Upper lobe of left lung (tissue), 6 donors: ENCODE measurements at regions not wholly inside any gene's neighbourhood (a gene's known extent, or its start where the extent isn't known, plus 50 kb on each side); places are given as distances from the start of the nearest gene placed in this dataset.

Experiments used
- ATAC-seq, 2 donors: fragments of 200-7000 bp; cut with Tn5 transposase; one replicate each; pipeline ENCODE4 v1.9.1; 2022; ENCODE audit warnings: mild to moderate bottlenecking in 2 of 2, moderate library complexity in 2 of 2; ENCODE audit not compliant: low FRiP score in 2 of 2
- DNase-seq, 2 donors: peaks; one replicate each; pipeline ENCODE4 v3.0.0-alpha.2; 2019 to 2020
- H3K27ac ChIP-seq, 4 donors: fragments of 200-600 bp; sonication (generic); one replicate each; pipeline ENCODE4 v1.5.1; 2016 to 2019
- H3K27me3 ChIP-seq, 4 donors: fragments of 200-600 bp; sonication (generic); one replicate each; pipeline ENCODE4 v1.5.1; 2017 to 2019
- H3K36me3 ChIP-seq, 4 donors: fragments of 200-600 bp; sonication (generic); one replicate each; pipeline ENCODE4 v1.5.1; 2016 to 2019
- H3K4me1 ChIP-seq, 4 donors: fragments of 200-600 bp; sonication (generic); one replicate each; pipeline ENCODE4 v1.5.1; 2018 to 2019
- H3K4me3 ChIP-seq, 4 donors: fragments of 200-600 bp; sonication (generic); one replicate each; pipeline ENCODE4 v1.5.1; 2017 to 2019; ENCODE audit warnings: mild to moderate bottlenecking in 2 of 4, moderate library complexity in 1 of 4
- H3K9me3 ChIP-seq, 4 donors: fragments of 200-600 bp; sonication (generic); one replicate each; pipeline ENCODE4 v1.5.1; 2018 to 2019
- EP300 ChIP-seq, 4 donors: sonication (generic); formaldehyde crosslinking; IDR thresholded peaks; one replicate each; pipeline ENCODE4 v1.5.1; 2017; ENCODE audit warnings: antibody characterized with exemption in 4 of 4, control low read depth in 2 of 4
- POLR2A ChIP-seq, 4 donors: fragments of 450-650 bp; IDR thresholded peaks; one replicate each; pipeline ENCODE4 v1.5.1; 2016 to 2017; ENCODE audit warnings: antibody characterized with exemption in 4 of 4, mild to moderate bottlenecking in 2 of 4
- POLR2AphosphoS5 ChIP-seq, 2 donors: sonication (generic); formaldehyde crosslinking; IDR thresholded peaks; one replicate each; pipeline ENCODE4 v1.5.1; 2017; ENCODE audit warnings: antibody characterized with exemption in 2 of 2
- WGBS, 2 donors: methylation state at CpG; one replicate each; pipeline ENCODE4 v1.1.5; 2017 to 2018; 5-methylcytosine and 5-hydroxymethylcytosine counted together
- TF ChIP-seq, protein P1 (sequence below), 6 experiments: fragments of 450-650 bp in 4 of 6; fragments of 200-600 bp in 2 of 6; sonication (generic) in 2 of 6; IDR thresholded peaks; one replicate each; pipeline ENCODE4 v1.5.1; 2016 to 2019; ENCODE audit warnings: antibody characterized with exemption in 6 of 6
- donor health status: DM: no; HTN: no; CAD: no; lungs with moderate emphysema.
- donor health status: DM: no; HTN: yes; CAD: no; lungs with severe emphysema.

GRCh38 chr2:12243381-12243780 lies 473.4 kb upstream of the TRIB2 start:
- 94 to 97% methylated on average over 2 of the region's 2 CpGs for WGBS, 2 donors
- no peak overlapping the region for H3K4me3 ChIP-seq

DNA sequence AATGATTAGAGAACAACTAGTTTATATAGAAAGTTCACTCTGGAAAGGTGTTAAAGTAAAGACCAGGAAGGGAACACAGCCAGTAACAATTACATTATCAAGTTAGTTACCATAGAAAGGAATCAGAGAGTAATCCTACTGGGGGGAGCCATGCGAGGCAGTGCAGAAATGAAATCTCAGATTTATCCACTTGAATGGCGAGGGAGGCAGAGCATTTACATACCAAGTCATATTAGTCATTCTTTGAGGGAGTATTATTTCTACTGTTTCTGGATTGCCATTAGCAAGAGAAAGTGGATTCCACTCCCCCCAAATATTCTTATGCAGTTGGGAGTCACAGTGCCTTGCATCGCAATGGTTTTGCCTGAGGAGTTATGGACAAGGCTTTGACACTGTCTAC lies 472.7 kb upstream of the TRIB2 start:
- H3K27ac ChIP-seq = no peak overlapping the region
- no peaks in the 10 kb centered on the region for H3K27me3 ChIP-seq
- no peaks in the 10 kb centered on the region for H3K36me3 ChIP-seq
- H3K9me3 ChIP-seq = no peaks in the 10 kb centered on the region
- ATAC-seq (no peak), DNase-seq (no peak)
- H3K4me3 ChIP-seq = no peak overlapping the region
- TF ChIP-seq, protein P1, sequence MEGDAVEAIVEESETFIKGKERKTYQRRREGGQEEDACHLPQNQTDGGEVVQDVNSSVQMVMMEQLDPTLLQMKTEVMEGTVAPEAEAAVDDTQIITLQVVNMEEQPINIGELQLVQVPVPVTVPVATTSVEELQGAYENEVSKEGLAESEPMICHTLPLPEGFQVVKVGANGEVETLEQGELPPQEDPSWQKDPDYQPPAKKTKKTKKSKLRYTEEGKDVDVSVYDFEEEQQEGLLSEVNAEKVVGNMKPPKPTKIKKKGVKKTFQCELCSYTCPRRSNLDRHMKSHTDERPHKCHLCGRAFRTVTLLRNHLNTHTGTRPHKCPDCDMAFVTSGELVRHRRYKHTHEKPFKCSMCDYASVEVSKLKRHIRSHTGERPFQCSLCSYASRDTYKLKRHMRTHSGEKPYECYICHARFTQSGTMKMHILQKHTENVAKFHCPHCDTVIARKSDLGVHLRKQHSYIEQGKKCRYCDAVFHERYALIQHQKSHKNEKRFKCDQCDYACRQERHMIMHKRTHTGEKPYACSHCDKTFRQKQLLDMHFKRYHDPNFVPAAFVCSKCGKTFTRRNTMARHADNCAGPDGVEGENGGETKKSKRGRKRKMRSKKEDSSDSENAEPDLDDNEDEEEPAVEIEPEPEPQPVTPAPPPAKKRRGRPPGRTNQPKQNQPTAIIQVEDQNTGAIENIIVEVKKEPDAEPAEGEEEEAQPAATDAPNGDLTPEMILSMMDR (IDR thresholded peaks at IDR 0.05) = no peak
- no peak for TF ChIP-seq POLR2AphosphoS5 (IDR thresholded peaks at IDR 0.05)
- TF ChIP-seq POLR2A (IDR thresholded peaks at IDR 0.05) = no peak
- no peak for TF ChIP-seq EP300 (IDR thresholded peaks at IDR 0.05)
- H3K4me1 ChIP-seq = no peaks in the 10 kb centered on the region
- WGBS, 2 donors = 27 to 50% methylated on average over 2 to 3 of the region's 3 CpGs

More at GRCh38 chr2:12243381-12243780, 473.4 kb upstream of the TRIB2 start:
- H3K9me3 ChIP-seq = no peaks in the 10 kb centered on the region
- H3K27ac ChIP-seq = no peak overlapping the region
- no peaks in the 10 kb centered on the region for H3K27me3 ChIP-seq
- H3K4me1 ChIP-seq = no peaks in the 10 kb centered on the region
- H3K36me3 ChIP-seq = no peaks in the 10 kb centered on the region
- DNase-seq (no peak), ATAC-seq (no peak)
- TF ChIP-seq, protein P1 (IDR thresholded peaks at IDR 0.05) = no peak
- TF ChIP-seq POLR2A (IDR thresholded peaks at IDR 0.05) (no peak), POLR2AphosphoS5 (IDR thresholded peaks at IDR 0.05) (no peak), EP300 (IDR thresholded peaks at IDR 0.05) (no peak)

GRCh38 chr2:12251121-12251520 lies 465.6 kb upstream of the TRIB2 start:
- DNase-seq = no peak
- 100% methylated on average over 2 of the region's 2 CpGs for WGBS, 2 donors

GRCh38 chr2:12251749-12252148 lies 465.0 kb upstream of the TRIB2 start:
- DNase-seq (no peak), ATAC-seq (no peak)
- no peak overlapping the region for H3K4me3 ChIP-seq
- H3K27me3 ChIP-seq = no peaks in the 10 kb centered on the region
- TF ChIP-seq, protein P1 (IDR thresholded peaks at IDR 0.05) = no peak
- TF ChIP-seq POLR2AphosphoS5 (IDR thresholded peaks at IDR 0.05) (no peak), POLR2A (IDR thresholded peaks at IDR 0.05) (no peak), EP300 (IDR thresholded peaks at IDR 0.05) (no peak)
- H3K9me3 ChIP-seq = no peaks in the 10 kb centered on the region
- H3K4me1 ChIP-seq = no peaks in the 10 kb centered on the region
- no peak overlapping the region for H3K27ac ChIP-seq
- H3K36me3 ChIP-seq = no peaks in the 10 kb centered on the region

More at GRCh38 chr2:12251121-12251520, 465.6 kb upstream of the TRIB2 start:
- no peak overlapping the region for H3K4me3 ChIP-seq
- H3K36me3 ChIP-seq = no peaks in the 10 kb centered on the region
- no peak overlapping the region for H3K27ac ChIP-seq
- H3K4me1 ChIP-seq = no peaks in the 10 kb centered on the region
- H3K27me3 ChIP-seq = no peaks in the 10 kb centered on the region
- H3K9me3 ChIP-seq = no peaks in the 10 kb centered on the region
- TF ChIP-seq POLR2AphosphoS5 (IDR thresholded peaks at IDR 0.05) (no peak), POLR2A (IDR thresholded peaks at IDR 0.05) (no peak), EP300 (IDR thresholded peaks at IDR 0.05) (no peak)
- TF ChIP-seq, protein P1 (IDR thresholded peaks at IDR 0.05) = no peak
- ATAC-seq = no peak

GRCh38 chr2:12253167-12253778 lies 463.5 kb upstream of the TRIB2 start:
- no peaks in the 10 kb centered on the region for H3K36me3 ChIP-seq
- no peak for ATAC-seq
- WGBS, 2 donors = 97% methylated on average over 2 of the region's 2 CpGs

More at GRCh38 chr2:12253167-12253778, 463.5 kb upstream of the TRIB2 start:
- DNase-seq = no peak
- no peaks in the 10 kb centered on the region for H3K9me3 ChIP-seq
- H3K27ac ChIP-seq = no peak overlapping the region
- no peaks in the 10 kb centered on the region for H3K27me3 ChIP-seq
- no peaks in the 10 kb centered on the region for H3K4me1 ChIP-seq
- TF ChIP-seq, protein P1 (IDR thresholded peaks at IDR 0.05) = no peak
- TF ChIP-seq POLR2AphosphoS5 (IDR thresholded peaks at IDR 0.05) = no peak
- no peak for TF ChIP-seq POLR2A (IDR thresholded peaks at IDR 0.05)
- TF ChIP-seq EP300 (IDR thresholded peaks at IDR 0.05) = no peak
- H3K4me3 ChIP-seq = no peak overlapping the region
